Endodermal cell (in vitro differentiated cells): ENCODE measurements at regions not wholly inside any gene's neighbourhood (a gene's known extent, or its start where the extent isn't known, plus 50 kb on each side); places are given as distances from the start of the nearest gene placed in this dataset.

ENCODE experiments used
- DNase-seq: peaks from one replicate; pipeline ENCODE4 v3.0.0-alpha.2; 2017
- H3K27ac ChIP-seq: 2 replicates; pipeline ENCODE4 v1.5.1; 2013; ENCODE audit warnings: mild to moderate bottlenecking, low read depth, low read length, moderate library complexity
- H3K27me3 ChIP-seq: 2 replicates; pipeline ENCODE4 v1.6.1; 2013; ENCODE audit warnings: mild to moderate bottlenecking, low read length, moderate library complexity; ENCODE audit not compliant: insufficient read depth, control insufficient read depth, poor library complexity, severe bottlenecking
- H3K36me3 ChIP-seq: 2 replicates; pipeline ENCODE4 v1.7.0; 2013; ENCODE audit warnings: mild to moderate bottlenecking, low read length, moderate library complexity; ENCODE audit not compliant: control insufficient read depth, insufficient read depth
- H3K4me1 ChIP-seq: one replicate; pipeline ENCODE4 v1.7.0; 2013; ENCODE audit warnings: low read length; ENCODE audit not compliant: control insufficient read depth, insufficient read depth
- H3K4me3 ChIP-seq: 2 replicates; pipeline ENCODE4 v1.5.1; 2013; ENCODE audit warnings: mild to moderate bottlenecking, low read length, moderate library complexity
- H3K9ac ChIP-seq: 2 replicates; pipeline ENCODE4 v1.6.1; 2013; ENCODE audit warnings: mild to moderate bottlenecking, low read length, moderate library complexity; ENCODE audit not compliant: poor library complexity, severe bottlenecking; ENCODE audit errors: extremely low read depth
- H3K9me3 ChIP-seq: 2 replicates; pipeline ENCODE4 v1.6.1; 2013; ENCODE audit warnings: mild to moderate bottlenecking, low read length, moderate library complexity; ENCODE audit not compliant: control insufficient read depth
- H3K27ac Mint-ChIP-seq: 2 replicates; pipeline ENCODE4 v1.8.0; 2020; ENCODE audit warnings: mixed read lengths
- H3K27me3 Mint-ChIP-seq: 2 replicates; pipeline ENCODE4 v1.8.0; 2021; ENCODE audit warnings: mild to moderate bottlenecking, mixed read lengths; ENCODE audit not compliant: insufficient read depth
- H3K36me3 Mint-ChIP-seq: 2 replicates; pipeline ENCODE4 v1.8.0; 2020; ENCODE audit warnings: low read depth, mixed read lengths
- H3K4me1 Mint-ChIP-seq: 2 replicates; pipeline ENCODE4 v1.8.0; 2020; ENCODE audit warnings: mixed read lengths
- H3K4me3 Mint-ChIP-seq: 2 replicates; pipeline ENCODE4 v1.8.0; 2020; ENCODE audit warnings: mild to moderate bottlenecking, moderate library complexity, mixed read lengths
- H3K9me3 Mint-ChIP-seq: 2 replicates; pipeline ENCODE4 v1.8.0; 2020; ENCODE audit warnings: mild to moderate bottlenecking, mixed read lengths
- CTCF ChIP-seq: fragments of 200-600 bp; sonication (generic); conservative IDR thresholded peaks from 2 replicates; pipeline ENCODE4 v1.5.0; 2021; ENCODE audit warnings: antibody characterized with exemption, mild to moderate bottlenecking
- WGBS, 2 experiments: methylation state at CpG; one replicate each; pipeline versions ENCODE4 v1.1.5 to v1.1.7; 2013; ENCODE audit warnings: missing lambda C conversion rate in 2 of 2, mixed read lengths in 1 of 2; ENCODE audit not compliant: insufficient coverage in 1 of 2, insufficient read length in 1 of 2; 5-methylcytosine and 5-hydroxymethylcytosine counted together

GRCh38 chr12:101539148-101539547, 55.6 kb upstream of the MYBPC1 start:
- 87 to 100% methylated on average over 1 to 3 of the region's 3 CpGs for WGBS, 2 experiments
- Histone ChIP-seq H3K27ac (no peak overlapping the region), H3K4me1 (no peaks in the 10 kb centered on the region), H3K36me3 (no peaks in the 10 kb centered on the region), H3K9ac (no peak overlapping the region), H3K27me3 (no peaks in the 10 kb centered on the region), H3K9me3 (peaks cover 4% of the 10 kb centered on the region), H3K4me3 (no peak overlapping the region)
- H3K27ac Mint-ChIP-seq = no peak overlapping the region
- H3K9me3 Mint-ChIP-seq = no peaks in the 10 kb centered on the region
- no peaks in the 10 kb centered on the region for H3K27me3 Mint-ChIP-seq
- no peak overlapping the region for H3K4me3 Mint-ChIP-seq
- H3K36me3 Mint-ChIP-seq = no peaks in the 10 kb centered on the region
- H3K4me1 Mint-ChIP-seq = peaks cover 4% of the 10 kb centered on the region
- no peak for TF ChIP-seq CTCF
- peak; percentile 4 for DNase-seq
